ENCODE measurements at regions not wholly inside any gene's neighbourhood (a gene's known extent, or its start where the extent isn't known, plus 50 kb on each side); places are given as distances from the start of the nearest gene placed in this dataset.

- DNase-seq: no peak
These were observed 374.9 kb upstream of the TNC start for GRCh38 chr9:115492869-115493268.

GRCh38 chr9:115494393-115494792, 376.4 kb upstream of the TNC start:
- DNase-seq: no peak

GRCh38 chr9:115495052-115495635, 377.2 kb upstream of the TNC start:
- no peak for DNase-seq

- no peak for DNase-seq
These were observed 377.9 kb upstream of the TNC start for GRCh38 chr9:115495836-115496235.

GRCh38 chr9:115498303-115498702, 380.3 kb upstream of the TNC start:
- no peak for DNase-seq

- no peak for DNase-seq
These were observed 389.2 kb upstream of the TNC start for GRCh38 chr9:115507148-115507547.

GRCh38 chr9:115513148-115513547, 395.2 kb upstream of the TNC start:
- DNase-seq: no peak

GRCh38 chr9:115514454-115514853, 396.5 kb upstream of the TNC start:
- no peak for DNase-seq

- no peak for DNase-seq
These were observed 399.5 kb upstream of the TNC start for GRCh38 chr9:115517335-115518075.

GRCh38 chr9:115520646-115521045, 402.7 kb upstream of the TNC start:
- no peak for DNase-seq

GRCh38 chr9:115522912-115523311, 405.0 kb upstream of the TNC start:
- no peak for DNase-seq

- no peak for DNase-seq
These were observed 406.6 kb upstream of the TNC start for GRCh38 chr9:115524453-115525059.

- no peak for DNase-seq
These were observed 407.4 kb upstream of the TNC start for GRCh38 chr9:115525111-115526058.

- DNase-seq: no peak
These were observed 413.6 kb upstream of the TNC start for GRCh38 chr9:115531410-115532125.

GRCh38 chr9:115533511-115533910, 415.6 kb upstream of the TNC start:
- no peak for DNase-seq

- DNase-seq: no peak
These were observed 422.1 kb upstream of the TNC start for GRCh38 chr9:115540091-115540490.

- no peak for DNase-seq
These were observed 425.6 kb upstream of the TNC start for GRCh38 chr9:115543511-115543910.

GRCh38 chr9:115548609-115549260, 430.8 kb upstream of the TNC start:
- no peak for DNase-seq

GRCh38 chr9:115551396-115551795, 433.4 kb upstream of the TNC start:
- DNase-seq: no peak

GRCh38 chr9:115553060-115553773, 435.3 kb upstream of the TNC start:
- no peak for DNase-seq

- no peak for DNase-seq
These were observed 438.5 kb upstream of the TNC start for GRCh38 chr9:115556432-115556831.
